Vagina (tissue), 2 donors: ENCODE measurements at regions not wholly inside any gene's neighbourhood (a gene's known extent, or its start where the extent isn't known, plus 50 kb on each side); places are given as distances from the start of the nearest gene placed in this dataset.

Source experiments
- POLR2A ChIP-seq, 2 donors: fragments of 450-650 bp; IDR thresholded peaks; one replicate each; pipeline ENCODE4 v1.6.1; 2017; ENCODE audit warnings: antibody characterized with exemption in 2 of 2, mild to moderate bottlenecking in 2 of 2, moderate library complexity in 2 of 2
- POLR2AphosphoS5 ChIP-seq, 2 donors: sonication (generic); formaldehyde crosslinking; IDR thresholded peaks; one replicate each; pipeline ENCODE4 v1.9.0; 2017; ENCODE audit warnings: antibody characterized with exemption in 2 of 2, mild to moderate bottlenecking in 2 of 2, low read depth in 1 of 2; ENCODE audit not compliant: insufficient read depth in 1 of 2
- TF ChIP-seq, protein P1 (sequence below), 3 experiments: fragments of 450-650 bp in 2 of 3; fragments of 200-600 bp in 1 of 3; sonication (generic) in 1 of 3; IDR thresholded peaks; one replicate each; pipeline ENCODE4 v1.5.1; 2017 to 2019; ENCODE audit warnings: antibody characterized with exemption in 3 of 3, mild to moderate bottlenecking in 2 of 3, moderate library complexity in 2 of 3

DNA sequence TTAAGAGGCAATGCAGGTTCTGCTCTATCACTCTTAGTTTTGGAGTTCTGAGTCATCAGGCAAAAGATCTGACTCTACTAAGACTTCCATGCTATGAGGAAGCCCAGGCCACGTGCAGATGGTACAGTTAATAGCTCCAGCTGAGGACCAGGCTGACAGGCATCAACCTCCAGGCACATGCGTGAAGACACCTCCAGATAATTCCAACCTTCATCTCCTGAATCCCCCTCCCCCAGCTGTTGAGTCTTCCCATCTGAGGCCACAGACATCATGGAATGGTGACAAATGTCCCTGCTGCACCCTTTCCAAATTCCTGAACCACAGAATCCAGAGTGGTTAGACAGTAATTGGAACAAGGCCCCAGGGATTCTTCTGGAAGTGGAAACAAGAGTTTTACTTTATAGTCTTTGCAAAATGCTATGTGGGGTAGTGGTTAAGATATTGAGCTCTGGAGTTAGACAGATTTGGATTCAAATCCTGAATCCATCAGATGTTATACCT, 183.8 kb downstream of the KLF5 start:
- TF ChIP-seq, protein P1, sequence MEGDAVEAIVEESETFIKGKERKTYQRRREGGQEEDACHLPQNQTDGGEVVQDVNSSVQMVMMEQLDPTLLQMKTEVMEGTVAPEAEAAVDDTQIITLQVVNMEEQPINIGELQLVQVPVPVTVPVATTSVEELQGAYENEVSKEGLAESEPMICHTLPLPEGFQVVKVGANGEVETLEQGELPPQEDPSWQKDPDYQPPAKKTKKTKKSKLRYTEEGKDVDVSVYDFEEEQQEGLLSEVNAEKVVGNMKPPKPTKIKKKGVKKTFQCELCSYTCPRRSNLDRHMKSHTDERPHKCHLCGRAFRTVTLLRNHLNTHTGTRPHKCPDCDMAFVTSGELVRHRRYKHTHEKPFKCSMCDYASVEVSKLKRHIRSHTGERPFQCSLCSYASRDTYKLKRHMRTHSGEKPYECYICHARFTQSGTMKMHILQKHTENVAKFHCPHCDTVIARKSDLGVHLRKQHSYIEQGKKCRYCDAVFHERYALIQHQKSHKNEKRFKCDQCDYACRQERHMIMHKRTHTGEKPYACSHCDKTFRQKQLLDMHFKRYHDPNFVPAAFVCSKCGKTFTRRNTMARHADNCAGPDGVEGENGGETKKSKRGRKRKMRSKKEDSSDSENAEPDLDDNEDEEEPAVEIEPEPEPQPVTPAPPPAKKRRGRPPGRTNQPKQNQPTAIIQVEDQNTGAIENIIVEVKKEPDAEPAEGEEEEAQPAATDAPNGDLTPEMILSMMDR (IDR thresholded peaks at IDR 0.05), result no peak
- TF ChIP-seq POLR2A (IDR thresholded peaks at IDR 0.05), result no peak
- no peak for TF ChIP-seq POLR2AphosphoS5 (IDR thresholded peaks at IDR 0.05; ENCODE audit: insufficient read depth in 1 of 2, low read depth in 1 of 2)
